GM21619 (cell line): ENCODE measurements at regions not wholly inside any gene's neighbourhood (a gene's known extent, or its start where the extent isn't known, plus 50 kb on each side); places are given as distances from the start of the nearest gene placed in this dataset.

Source experiments
- ATAC-seq: cut with Tn5 transposase; IDR thresholded peaks from one replicate; pipeline ENCODE4 v1.9.1; 2021; ENCODE audit not compliant: unreplicated experiment

DNA sequence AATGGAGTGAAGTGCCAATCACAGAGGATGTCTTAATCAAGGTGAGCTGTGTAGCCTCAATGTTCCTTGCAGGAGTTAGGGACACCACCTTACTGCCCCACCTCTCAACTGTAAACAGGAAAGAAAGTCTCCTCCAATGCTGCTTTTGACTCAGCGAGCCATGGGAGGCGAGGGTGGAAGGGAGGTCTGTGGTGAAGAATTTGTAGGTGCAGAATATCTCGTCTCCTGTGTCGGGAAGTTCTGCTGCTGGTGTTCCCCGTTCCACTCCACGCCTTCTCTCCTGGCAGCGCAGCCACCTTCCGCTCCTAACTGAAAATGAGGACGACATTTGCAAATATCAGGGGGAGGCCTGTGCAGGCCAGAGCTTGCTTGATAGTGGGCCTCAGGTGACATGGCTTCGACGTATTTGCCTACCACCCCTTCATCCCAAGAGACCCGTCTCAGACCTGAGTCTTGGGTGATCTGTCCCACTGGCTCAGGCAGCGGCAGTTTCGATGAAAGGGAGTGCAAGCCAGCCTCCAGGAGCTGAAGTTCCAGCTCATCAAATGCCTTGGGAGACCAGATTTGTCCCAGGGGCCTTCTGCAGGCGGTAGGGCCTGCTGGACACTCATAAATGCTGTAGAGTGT, 368.3 kb upstream of the C1orf174 start:
- ATAC-seq = no peak

DNA sequence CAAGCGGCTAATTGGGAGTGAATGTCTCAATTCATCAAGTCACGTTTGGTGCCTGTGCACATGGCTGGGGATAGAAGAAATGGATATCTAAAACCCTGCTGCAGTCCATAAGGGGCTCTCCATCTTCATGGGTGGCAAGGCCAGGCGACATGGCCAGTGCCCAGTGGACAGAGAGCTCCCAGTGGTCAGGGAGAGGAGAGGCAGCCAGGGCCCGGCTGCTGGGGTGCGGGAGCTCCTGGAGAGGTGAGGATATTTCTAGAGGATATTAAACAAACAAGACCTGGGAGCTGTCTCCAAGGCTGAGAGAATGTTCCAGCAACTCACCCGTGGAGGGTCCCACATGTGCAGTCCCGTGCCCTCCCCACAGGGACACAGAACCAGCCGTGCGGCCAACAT, 368.8 kb upstream of the C1orf174 start:
- ATAC-seq = no peak

GRCh38 chr1:4269330-4269729, 369.3 kb upstream of the C1orf174 start:
- ATAC-seq = no peak

DNA sequence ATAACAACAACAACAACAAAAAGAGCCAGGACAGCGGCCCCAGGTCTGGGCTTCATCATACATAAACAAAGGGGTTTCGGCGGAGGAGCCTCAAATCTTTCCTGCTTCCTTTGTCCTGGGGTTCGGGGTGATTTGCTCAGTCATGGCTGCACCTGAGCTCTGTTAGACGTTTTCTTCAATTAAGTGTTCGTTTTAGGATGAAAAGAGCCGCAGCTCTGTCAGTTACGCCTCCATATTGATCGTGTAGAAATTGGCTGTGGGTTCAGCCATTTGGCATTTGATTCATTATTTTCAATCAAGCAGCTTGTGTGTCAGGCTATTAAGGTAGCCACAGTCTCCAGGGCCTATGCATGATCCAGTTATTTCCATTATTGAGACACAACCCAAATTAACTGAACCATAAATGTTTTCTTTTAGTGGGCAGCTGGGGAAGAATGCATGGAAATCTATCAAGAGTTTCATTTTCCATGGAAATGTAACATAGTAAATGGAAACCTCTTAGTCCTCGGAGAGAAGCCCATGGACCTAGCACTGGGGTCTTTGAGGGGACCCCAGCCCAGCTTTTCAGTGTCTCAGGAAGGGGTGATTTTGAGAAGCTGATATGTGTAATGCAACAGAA, 370.0 kb upstream of the C1orf174 start:
- no peak for ATAC-seq

GRCh38 chr1:4270651-4271337, 370.7 kb upstream of the C1orf174 start:
- ATAC-seq = no peak

DNA sequence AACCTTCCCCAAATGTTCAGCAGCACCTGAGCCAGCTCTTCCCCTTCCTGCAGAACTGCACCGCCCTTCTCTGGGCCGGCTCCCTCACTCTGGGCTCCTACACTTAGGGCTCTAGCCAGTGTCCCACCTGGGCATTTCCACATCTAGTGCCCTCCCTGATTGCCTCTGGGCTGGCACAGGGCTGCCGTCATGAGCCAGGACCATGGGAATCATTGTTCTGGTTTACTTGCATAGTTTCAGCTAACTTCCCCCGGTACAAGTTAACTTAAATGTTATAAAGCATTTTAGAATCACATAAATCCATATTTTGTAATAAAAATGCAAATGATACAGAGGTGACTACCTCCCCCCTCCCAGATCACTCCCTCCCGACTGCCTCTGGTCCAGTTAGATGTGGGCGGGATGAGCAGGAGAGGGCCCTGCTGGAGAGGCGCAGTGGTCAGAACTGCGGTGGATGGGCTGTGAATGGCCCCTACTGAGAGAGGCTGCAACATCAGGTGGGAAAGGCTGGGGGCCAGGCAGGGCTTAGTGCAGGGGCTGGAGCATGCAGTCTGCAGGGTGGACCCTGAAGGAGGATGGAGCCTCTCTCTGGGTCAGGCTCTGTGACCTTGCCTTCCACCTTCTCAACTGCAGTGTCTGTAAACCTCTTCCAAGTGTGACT, 371.4 kb upstream of the C1orf174 start:
- ATAC-seq = no peak

DNA sequence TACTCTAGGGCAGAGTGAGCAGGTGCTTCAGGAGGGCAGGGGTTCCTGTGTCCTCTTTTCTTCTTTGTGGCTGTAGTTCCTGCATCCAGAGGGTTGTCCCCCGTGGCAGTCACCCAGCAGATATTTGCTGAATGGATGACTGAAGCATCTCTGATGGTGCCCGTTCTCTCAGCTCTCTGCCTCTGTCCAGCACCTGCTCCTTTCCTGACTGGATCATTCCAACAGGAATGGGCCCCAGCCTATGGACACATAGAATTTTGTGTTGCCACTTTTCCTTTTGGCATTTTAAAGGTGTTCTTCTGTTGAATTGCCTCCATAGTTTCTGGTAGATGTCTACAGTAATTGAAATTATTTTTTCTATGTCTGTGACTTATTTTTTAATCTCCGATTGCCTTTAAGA, 372.5 kb upstream of the C1orf174 start:
- no peak for ATAC-seq

GRCh38 chr1:4273243-4273642, 373.2 kb upstream of the C1orf174 start:
- ATAC-seq = no peak

DNA sequence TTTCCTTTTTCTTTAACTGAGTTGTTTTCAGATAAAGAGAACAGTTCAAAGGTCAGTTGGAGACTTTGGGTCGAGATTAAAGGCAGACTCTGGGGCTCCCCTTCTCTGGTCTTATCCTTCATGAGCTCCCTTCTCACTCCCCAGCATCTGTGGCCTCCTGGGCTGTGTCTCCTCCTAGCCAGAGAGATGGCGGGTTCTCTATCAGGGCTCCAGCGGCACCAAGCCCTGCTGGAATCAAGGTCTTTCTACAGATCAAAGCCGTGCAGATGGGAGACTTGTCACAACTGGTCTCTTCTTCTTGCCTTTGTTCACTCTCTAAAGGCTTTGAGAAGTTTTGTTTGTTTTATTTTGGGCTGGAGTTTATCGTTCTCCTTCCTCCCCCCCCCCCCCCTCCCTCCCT, 373.7 kb upstream of the C1orf174 start:
- no peak for ATAC-seq

- ATAC-seq = no peak
Measured at GRCh38 chr1:4275083-4275482, 375.0 kb upstream of the C1orf174 start.

GRCh38 chr1:4276238-4276637, 376.2 kb upstream of the C1orf174 start:
- ATAC-seq = no peak

DNA sequence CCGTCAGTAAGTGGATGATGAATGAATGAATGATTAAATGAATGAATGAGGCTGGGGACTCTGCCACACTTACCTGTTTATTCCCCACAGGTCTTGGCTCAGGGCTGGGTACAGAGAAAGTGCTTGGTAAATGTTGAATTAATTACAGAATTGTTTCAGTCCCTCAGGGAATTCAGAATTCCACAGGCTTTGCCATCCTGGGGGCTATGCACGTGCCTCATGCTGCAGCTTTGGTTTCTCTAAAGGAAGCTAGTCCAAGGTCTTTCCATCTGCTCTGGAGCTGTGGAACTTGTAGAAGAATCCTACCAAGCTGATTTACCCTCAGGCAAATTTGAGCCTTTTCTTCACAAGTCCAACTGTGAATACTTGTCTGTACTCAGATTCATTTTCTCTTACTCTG, 376.8 kb upstream of the AJAP1 start:
- no peak for ATAC-seq

DNA sequence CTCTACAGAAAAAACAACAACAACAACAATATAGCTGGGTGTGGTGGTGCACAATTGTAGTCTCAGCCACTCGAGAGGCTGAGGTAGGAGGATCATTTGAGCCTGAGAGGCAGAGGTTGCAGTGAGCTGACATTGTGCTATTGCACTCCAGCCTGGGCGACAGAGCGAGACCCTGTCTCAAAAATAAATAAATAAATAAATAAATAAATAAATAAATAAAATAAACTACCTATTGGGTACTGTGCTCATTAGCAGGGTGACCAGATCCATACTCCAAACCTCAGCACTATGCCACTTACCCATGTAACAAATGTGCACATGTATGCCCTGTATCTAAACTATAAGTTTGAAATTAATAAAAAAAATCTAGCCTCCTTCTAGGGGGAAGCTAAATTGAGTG, 369.4 kb upstream of the AJAP1 start:
- ATAC-seq = no peak

DNA sequence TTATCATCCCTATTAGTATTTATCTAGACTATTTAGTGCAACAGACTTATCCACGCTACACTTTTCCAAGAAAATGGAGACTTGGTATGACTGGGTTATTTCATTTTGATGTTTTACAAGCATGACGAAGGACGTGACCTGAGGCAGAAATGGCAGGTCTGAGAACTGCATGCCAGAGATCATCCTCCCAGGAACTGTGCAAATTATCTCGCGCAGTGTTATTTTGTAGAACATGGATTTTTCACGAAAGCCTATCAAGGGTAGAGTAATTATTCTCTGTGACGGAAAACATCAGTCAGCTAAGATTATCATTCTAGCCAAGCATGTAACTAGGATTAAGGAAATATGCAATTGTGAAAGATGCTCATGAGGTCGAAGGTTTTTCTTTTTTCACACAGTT, 361.5 kb upstream of the AJAP1 start:
- ATAC-seq = no peak

GRCh38 chr1:4298361-4299083, 355.9 kb upstream of the AJAP1 start:
- ATAC-seq = no peak

DNA sequence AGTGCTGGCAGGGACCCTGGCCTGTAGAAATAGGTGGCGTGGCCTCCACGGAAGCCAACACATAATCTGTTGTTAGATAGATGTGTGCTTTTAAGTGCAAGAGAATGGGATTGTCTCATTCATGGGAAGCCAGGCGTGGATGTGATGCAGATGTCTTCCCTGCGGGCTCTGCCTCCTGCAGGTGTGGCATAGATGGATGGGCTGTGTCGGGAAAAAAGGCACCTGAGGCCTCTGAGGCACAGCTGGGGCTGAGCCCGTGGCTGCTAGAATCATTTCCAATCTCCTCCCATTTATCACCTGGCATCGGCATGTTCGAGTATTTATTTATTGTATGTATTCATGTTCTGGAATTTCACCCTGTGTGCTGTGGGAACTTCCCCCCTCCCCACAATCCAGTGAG, 353.4 kb upstream of the AJAP1 start:
- ATAC-seq = no peak

DNA sequence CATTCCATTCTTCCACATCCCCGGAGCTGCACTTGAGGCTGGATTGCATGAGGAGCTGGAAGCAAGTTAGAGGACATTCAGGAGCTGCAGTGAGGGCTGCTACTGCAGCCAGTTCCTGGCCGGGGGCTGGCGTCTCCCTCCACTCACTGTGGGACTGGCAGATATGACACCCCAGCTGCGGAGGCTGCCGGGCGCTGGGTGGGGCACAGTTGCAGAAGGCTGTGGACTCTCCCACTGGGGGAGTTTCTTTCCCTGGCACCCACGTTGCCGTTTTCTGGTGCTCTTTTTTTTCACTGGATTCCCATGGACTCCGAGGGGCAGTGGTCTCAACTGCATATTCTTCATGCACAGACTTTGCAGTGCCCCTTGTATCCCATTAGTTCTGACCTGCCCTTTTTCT, 351.1 kb upstream of the AJAP1 start:
- ATAC-seq = no peak

GRCh38 chr1:4305526-4306301, 348.7 kb upstream of the AJAP1 start:
- no peak for ATAC-seq

- no peak for ATAC-seq
Measured at GRCh38 chr1:4306559-4307467, 347.6 kb upstream of the AJAP1 start.

DNA sequence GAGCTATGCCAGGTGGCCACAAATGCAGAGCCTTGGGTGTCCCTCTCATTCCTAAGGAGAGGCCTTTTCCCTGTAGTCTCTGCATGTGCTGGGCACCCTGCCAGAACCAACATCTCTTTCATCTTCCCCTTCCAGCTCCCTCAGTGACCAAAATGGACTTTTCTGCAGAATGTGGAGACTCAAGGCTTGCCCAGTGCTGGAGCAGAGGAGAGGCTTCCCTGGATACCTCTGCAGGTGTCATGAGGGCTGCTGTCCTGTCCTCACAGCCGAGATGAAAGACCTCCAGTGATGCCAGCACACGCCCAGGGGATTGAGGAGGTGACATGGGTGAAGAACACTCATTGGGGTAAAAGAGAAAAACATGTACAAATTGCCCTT, 347.0 kb upstream of the AJAP1 start:
- no peak for ATAC-seq
